Activated CD8-positive, alpha-beta T cell treated with anti-CD3 and anti-CD28 coated beads for 36 hours (primary cell): ENCODE measurements at regions not wholly inside any gene's neighbourhood (a gene's known extent, or its start where the extent isn't known, plus 50 kb on each side); places are given as distances from the start of the nearest gene placed in this dataset.

Experiments
- ATAC-seq: fragments of 200-7000 bp; cut with Tn5 transposase; one replicate; pipeline ENCODE4 v1.10.0; 2021; ENCODE audit warnings: mild to moderate bottlenecking, moderate library complexity
- CTCF ChIA-PET: fragments of 350-600 bp; sonication (Branson Sonifier 250); formaldehyde crosslinking; loops from one replicate; lab custom pipeline; 2021; ENCODE audit warnings: antibody characterized with exemption; lab: Charles Lee
- POLR2A ChIA-PET: fragments of 350-600 bp; sonication (Branson Sonifier 250); formaldehyde crosslinking; loops from one replicate; lab custom pipeline; 2021; ENCODE audit warnings: antibody characterized with exemption; lab: Charles Lee
- DNase-seq: peaks from one replicate; pipeline ENCODE4 v3.0.0-alpha.2; 2020
- H3K27ac Mint-ChIP-seq: one replicate; pipeline ENCODE4 v1.8.0; 2021; ENCODE audit warnings: mild to moderate bottlenecking, mixed read lengths
- H3K27me3 Mint-ChIP-seq: one replicate; pipeline ENCODE4 v1.8.0; 2021; ENCODE audit warnings: mixed read lengths
- H3K36me3 Mint-ChIP-seq: one replicate; pipeline ENCODE4 v1.8.0; 2021; ENCODE audit warnings: low read depth, mixed read lengths
- H3K4me1 Mint-ChIP-seq: one replicate; pipeline ENCODE4 v1.8.0; 2021; ENCODE audit warnings: low read depth, mixed read lengths
- H3K4me3 Mint-ChIP-seq: one replicate; pipeline ENCODE4 v1.8.0; 2021; ENCODE audit warnings: mild to moderate bottlenecking, moderate library complexity, mixed read lengths
- H3K9me3 Mint-ChIP-seq: one replicate; pipeline ENCODE4 v1.8.0; 2021; ENCODE audit warnings: mixed read lengths
- intact Hi-C: fragments of 100-400 bp; cut with micrococcal nuclease; formaldehyde crosslinking; loops from one replicate; pipeline ENCODE4 v1.10.0; 2022
- TF ChIP-seq, protein P1 (sequence below): fragments of 200-600 bp; IDR thresholded peaks from one replicate; pipeline ENCODE4 v1.8.0; 2022; ENCODE audit warnings: antibody characterized with exemption, mild to moderate bottlenecking

- H3K4me1 Mint-ChIP-seq: no peaks in the 10 kb centered on the region
- intact Hi-C loops: no loop called here
- ChIA-PET CTCF (no interaction called here), POLR2A (no interaction called here)
- no peak for DNase-seq
- TF ChIP-seq, protein P1, sequence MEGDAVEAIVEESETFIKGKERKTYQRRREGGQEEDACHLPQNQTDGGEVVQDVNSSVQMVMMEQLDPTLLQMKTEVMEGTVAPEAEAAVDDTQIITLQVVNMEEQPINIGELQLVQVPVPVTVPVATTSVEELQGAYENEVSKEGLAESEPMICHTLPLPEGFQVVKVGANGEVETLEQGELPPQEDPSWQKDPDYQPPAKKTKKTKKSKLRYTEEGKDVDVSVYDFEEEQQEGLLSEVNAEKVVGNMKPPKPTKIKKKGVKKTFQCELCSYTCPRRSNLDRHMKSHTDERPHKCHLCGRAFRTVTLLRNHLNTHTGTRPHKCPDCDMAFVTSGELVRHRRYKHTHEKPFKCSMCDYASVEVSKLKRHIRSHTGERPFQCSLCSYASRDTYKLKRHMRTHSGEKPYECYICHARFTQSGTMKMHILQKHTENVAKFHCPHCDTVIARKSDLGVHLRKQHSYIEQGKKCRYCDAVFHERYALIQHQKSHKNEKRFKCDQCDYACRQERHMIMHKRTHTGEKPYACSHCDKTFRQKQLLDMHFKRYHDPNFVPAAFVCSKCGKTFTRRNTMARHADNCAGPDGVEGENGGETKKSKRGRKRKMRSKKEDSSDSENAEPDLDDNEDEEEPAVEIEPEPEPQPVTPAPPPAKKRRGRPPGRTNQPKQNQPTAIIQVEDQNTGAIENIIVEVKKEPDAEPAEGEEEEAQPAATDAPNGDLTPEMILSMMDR: no peak
- no peak for ATAC-seq
- H3K27me3 Mint-ChIP-seq: peaks cover 19% of the 10 kb centered on the region
- H3K9me3 Mint-ChIP-seq: peaks cover 2% of the 10 kb centered on the region
- no peak overlapping the region for H3K27ac Mint-ChIP-seq
- H3K4me3 Mint-ChIP-seq: no peak overlapping the region
- no peaks in the 10 kb centered on the region for H3K36me3 Mint-ChIP-seq
Observed at GRCh38 chr5:2124434-2125170, 241.9 kb upstream of the IRX4 start.

DNA sequence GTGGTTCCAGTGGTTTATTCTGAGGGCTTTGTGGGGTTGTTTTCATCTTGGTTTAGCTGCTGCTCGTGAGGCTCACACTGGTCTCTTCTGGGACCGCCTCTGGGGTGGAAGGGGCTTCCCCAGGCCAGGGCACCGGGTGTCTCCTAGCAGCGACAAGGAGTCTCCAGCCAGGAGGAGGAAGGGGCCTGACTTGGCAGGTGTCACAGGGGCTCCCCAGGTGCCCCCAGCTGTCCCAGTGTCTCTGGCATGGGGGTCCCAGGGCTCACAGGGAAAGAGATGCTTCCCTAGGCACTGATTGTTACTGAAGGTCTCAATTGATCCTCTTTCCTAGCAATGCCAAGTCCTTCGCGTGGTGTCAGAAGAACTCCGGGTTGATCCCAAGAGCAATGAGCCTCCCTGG lies 241.1 kb upstream of the IRX4 start:
- no peak for ATAC-seq
- H3K4me3 Mint-ChIP-seq: no peak overlapping the region
- no peak overlapping the region for H3K27ac Mint-ChIP-seq
- H3K9me3 Mint-ChIP-seq: peaks cover 2% of the 10 kb centered on the region
- H3K4me1 Mint-ChIP-seq: no peaks in the 10 kb centered on the region
- intact Hi-C loops: no loop called here
- DNase-seq: no peak
- H3K36me3 Mint-ChIP-seq: no peaks in the 10 kb centered on the region
- TF ChIP-seq, protein P1: no peak
- POLR2A ChIA-PET: no interaction called here
- CTCF ChIA-PET: no interaction called here
- H3K27me3 Mint-ChIP-seq: peaks cover 21% of the 10 kb centered on the region

DNA sequence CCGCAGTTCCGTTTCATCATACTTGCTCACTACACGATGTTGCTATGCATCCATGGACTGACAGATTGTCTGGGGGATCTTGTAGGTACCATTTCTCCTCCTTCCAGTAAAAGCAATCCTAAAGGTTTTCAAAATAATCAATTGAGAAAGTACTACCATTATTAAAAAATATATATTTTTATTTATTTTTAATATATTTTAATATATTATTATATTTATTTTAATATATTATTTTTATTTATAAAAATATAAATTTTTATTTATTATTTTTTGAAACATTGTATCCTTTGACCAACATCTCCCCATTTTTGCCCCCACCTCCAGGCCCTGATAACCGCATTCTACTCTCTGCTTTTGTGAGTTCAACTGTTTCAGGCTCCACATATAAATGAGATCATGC lies 237.6 kb upstream of the IRX4 start:
- intact Hi-C loops: no loop called here
- H3K27ac Mint-ChIP-seq: no peak overlapping the region

DNA sequence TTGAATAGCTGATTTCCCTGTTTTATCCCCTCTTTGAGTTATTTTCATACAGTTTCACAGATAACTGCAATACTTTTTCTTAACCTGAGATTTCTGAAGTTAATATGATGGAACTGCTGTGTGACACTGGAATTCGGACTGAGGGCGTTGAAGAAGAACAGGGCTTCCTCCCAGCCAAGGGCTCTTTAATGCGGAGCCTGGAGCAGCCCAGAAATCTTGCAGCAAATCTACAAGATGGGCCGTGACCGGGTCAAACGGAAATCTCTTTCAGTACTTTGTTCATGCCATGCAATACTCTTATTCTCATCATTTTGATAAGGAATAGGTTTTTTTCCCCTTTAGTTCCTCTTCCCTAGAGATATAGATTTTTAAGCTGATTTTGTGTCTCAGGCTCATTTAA lies 236.8 kb upstream of the IRX4 start:
- H3K27ac Mint-ChIP-seq: no peak overlapping the region
- H3K9me3 Mint-ChIP-seq: peaks cover 2% of the 10 kb centered on the region
- H3K4me3 Mint-ChIP-seq: no peak overlapping the region
- POLR2A ChIA-PET: no interaction called here
- ATAC-seq (no peak), DNase-seq (no peak)
- H3K36me3 Mint-ChIP-seq: no peaks in the 10 kb centered on the region
- no peaks in the 10 kb centered on the region for H3K4me1 Mint-ChIP-seq
- H3K27me3 Mint-ChIP-seq: peaks cover 14% of the 10 kb centered on the region
- intact Hi-C loops: no loop called here
- CTCF ChIA-PET: no interaction called here
- TF ChIP-seq, protein P1: no peak

More for the DNA sequence above, 237.6 kb upstream of the IRX4 start:
- H3K4me3 Mint-ChIP-seq: no peak overlapping the region
- DNase-seq (no peak), ATAC-seq (no peak)
- peaks cover 15% of the 10 kb centered on the region for H3K27me3 Mint-ChIP-seq
- peaks cover 2% of the 10 kb centered on the region for H3K9me3 Mint-ChIP-seq
- CTCF ChIA-PET: no interaction called here
- H3K36me3 Mint-ChIP-seq: no peaks in the 10 kb centered on the region
- TF ChIP-seq, protein P1: no peak
- H3K4me1 Mint-ChIP-seq: no peaks in the 10 kb centered on the region
- POLR2A ChIA-PET: no interaction called here

DNA sequence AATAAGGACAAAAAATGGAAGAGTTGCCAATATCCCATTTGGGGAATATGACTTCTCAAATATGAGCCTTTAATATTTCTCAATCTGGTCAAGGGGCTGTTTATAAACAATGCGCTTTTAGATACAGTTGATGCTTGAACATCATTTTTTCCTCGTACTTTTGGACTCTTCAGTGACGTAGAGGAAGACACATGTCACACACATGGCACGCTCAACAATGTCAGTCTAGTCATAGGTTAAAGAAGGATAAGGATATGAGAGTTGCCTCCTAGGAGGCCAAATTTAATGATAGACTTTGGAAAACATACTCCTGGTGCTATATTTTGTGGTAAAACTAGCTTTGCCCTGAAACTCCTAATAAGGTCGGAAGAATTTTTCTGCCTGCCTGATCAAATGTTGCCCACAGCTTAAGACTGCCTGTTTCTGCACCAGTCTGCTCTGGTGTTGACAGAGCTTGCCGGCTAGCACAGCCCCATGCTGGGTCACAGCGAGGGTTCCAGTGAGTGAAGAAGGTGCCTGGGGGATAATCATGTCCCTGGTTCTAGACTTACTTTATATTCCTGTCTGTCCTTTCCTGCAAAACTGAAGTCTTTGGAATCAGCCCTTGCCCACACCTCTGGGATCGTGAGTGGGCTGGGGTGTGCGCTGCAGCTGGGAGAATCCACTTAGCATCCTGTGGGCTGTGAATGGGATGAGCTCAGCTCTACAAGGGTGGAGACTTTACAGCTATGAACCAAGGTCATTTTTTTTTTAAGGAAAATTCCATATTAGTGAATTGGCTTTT lies 230.8 kb upstream of the IRX4 start:
- intact Hi-C loops: no loop called here
- Mint-ChIP-seq H3K4me3 (no peak overlapping the region), H3K27me3 (no peaks in the 10 kb centered on the region), H3K9me3 (no peaks in the 10 kb centered on the region), H3K36me3 (no peaks in the 10 kb centered on the region), H3K4me1 (no peaks in the 10 kb centered on the region), H3K27ac (no peak overlapping the region)
- DNase-seq: no peak
- no peak for ATAC-seq
- ChIA-PET CTCF (no interaction called here), POLR2A (no interaction called here)
- TF ChIP-seq, protein P1: no peak
